Aorta (tissue), 5 donors: ENCODE measurements at regions not wholly inside any gene's neighbourhood (a gene's known extent, or its start where the extent isn't known, plus 50 kb on each side); places are given as distances from the start of the nearest gene placed in this dataset.

Experiments
- ATAC-seq: fragments of 200-7000 bp; cut with Tn5 transposase; one replicate; pipeline ENCODE4 v1.9.1; 2022; ENCODE audit warnings: moderate library complexity; ENCODE audit not compliant: low FRiP score
- DNase-seq, 2 donors: peaks; one replicate each; pipeline ENCODE4 v3.0.0-alpha.2; 2020
- H3K27ac ChIP-seq, 2 donors: one replicate each; pipeline ENCODE4 v1.5.1; 2013; ENCODE audit warnings: low read length in 2 of 2, mild to moderate bottlenecking in 2 of 2, moderate library complexity in 2 of 2, control low read depth in 1 of 2, inconsistent platforms in 1 of 2, low read depth in 1 of 2
- H3K27me3 ChIP-seq, 2 donors: one replicate each; pipeline ENCODE4 v1.6.1; 2013; ENCODE audit warnings: control low read depth in 1 of 2, low read length in 1 of 2, mild to moderate bottlenecking in 1 of 2, moderate library complexity in 1 of 2; ENCODE audit not compliant: insufficient read depth in 2 of 2, control insufficient read depth in 1 of 2
- H3K36me3 ChIP-seq, 2 donors: one replicate each; pipeline ENCODE4 v1.6.1; 2013; ENCODE audit warnings: control low read depth in 1 of 2, low read length in 1 of 2, mild to moderate bottlenecking in 1 of 2; ENCODE audit not compliant: insufficient read depth in 2 of 2, control insufficient read depth in 1 of 2
- H3K4me1 ChIP-seq, 2 donors: one replicate each; pipeline ENCODE4 v1.6.1; 2013; ENCODE audit warnings: low read length in 2 of 2, control low read depth in 1 of 2, mild to moderate bottlenecking in 1 of 2, moderate library complexity in 1 of 2; ENCODE audit not compliant: insufficient read depth in 2 of 2, control insufficient read depth in 1 of 2
- H3K4me3 ChIP-seq, 2 donors: one replicate each; pipeline ENCODE4 v1.5.1; 2013; ENCODE audit warnings: low read length in 2 of 2, control low read depth in 1 of 2, mild to moderate bottlenecking in 1 of 2
- H3K9me3 ChIP-seq: one replicate; pipeline ENCODE4 v1.6.1; 2013; ENCODE audit warnings: mild to moderate bottlenecking, low read length; ENCODE audit not compliant: control insufficient read depth
- WGBS, 2 donors: extraction: QIAGEN DNeasy Blood & Tissue Kit; methylation state at CpG; one replicate each; pipeline ENCODE4 v1.1.7; 2013; 5-methylcytosine and 5-hydroxymethylcytosine counted together
- intact Hi-C, 2 donors: fragments of 100-400 bp; cut with DNase I; formaldehyde crosslinking; loops; one replicate each; pipeline versions ENCODE4 v1.14.2 to v1.15.0; 2022
- donor health status: healthy with polysubstance abuse.
- donor health status: Bipolar disorder and iron deficiency.
- donor health status: DM: no; HTN: no; CAD: no.
- donor health status: DM: no; HTN: no; CAD: no.
- donor health status: DM: yes; HTN: yes; CAD: no.

- DNase-seq, result no peak
- 91 to 92% methylated on average over 4 of the region's 4 CpGs for WGBS, 2 donors
- Histone ChIP-seq H3K9me3 (peaks cover 1% of the 10 kb centered on the region), H3K4me1 (no peaks in the 10 kb centered on the region), H3K36me3 (no peaks in the 10 kb centered on the region), H3K27me3 (peaks cover 0 to 2% of the 10 kb centered on the region in 2 donors), H3K27ac (no peak overlapping the region), H3K4me3 (no peak overlapping the region)
- ATAC-seq, result no peak
- intact Hi-C loops, result no loop called here
Measured at GRCh38 chr9:84592918-84593317, 76.6 kb upstream of the NTRK2 start.

DNA sequence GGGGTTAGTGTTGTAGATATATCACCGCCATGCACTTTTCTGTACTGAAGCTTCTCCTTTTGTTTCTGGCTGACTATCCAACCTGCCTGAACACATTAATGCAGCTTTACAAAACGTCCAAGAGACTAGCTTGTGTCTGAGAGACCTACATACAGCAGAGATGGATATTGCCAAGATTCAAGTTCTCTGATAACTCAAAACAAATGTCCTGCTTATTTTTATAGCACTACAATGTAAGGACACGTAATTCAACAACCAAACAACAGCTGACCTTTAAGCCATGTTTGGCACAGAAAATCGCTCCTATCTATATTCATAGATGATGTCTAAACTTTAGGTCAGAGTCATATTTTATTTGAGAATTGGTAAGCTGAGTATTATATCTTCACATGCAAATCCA is 76.2 kb upstream of the NTRK2 start:
- Histone ChIP-seq H3K36me3 (no peaks in the 10 kb centered on the region), H3K4me3 (no peak overlapping the region), H3K27me3 (peaks cover 0 to 2% of the 10 kb centered on the region in 2 donors), H3K4me1 (no peaks in the 10 kb centered on the region), H3K27ac (no peak overlapping the region), H3K9me3 (peaks cover 1% of the 10 kb centered on the region)
- ATAC-seq (no peak), DNase-seq (no peak)
- 66 to 71% methylated on average over 4 of the region's 4 CpGs for WGBS, 2 donors
- intact Hi-C loops, result no loop called here

- H3K36me3 ChIP-seq, result no peaks in the 10 kb centered on the region
- no peak overlapping the region for H3K27ac ChIP-seq
- peaks cover 0 to 2% of the 10 kb centered on the region in 2 donors for H3K27me3 ChIP-seq
- H3K4me1 ChIP-seq, result no peaks in the 10 kb centered on the region
- no peak for ATAC-seq
- no peak for DNase-seq
- intact Hi-C loops, result no loop called here
- 41 to 46% methylated on average over 2 of the region's 2 CpGs for WGBS, 2 donors
- H3K9me3 ChIP-seq, result peaks cover 1% of the 10 kb centered on the region
- no peak overlapping the region for H3K4me3 ChIP-seq
Measured at GRCh38 chr9:84597131-84597530, 72.4 kb upstream of the NTRK2 start.

GRCh38 chr9:84598921-84599636 is 70.5 kb upstream of the NTRK2 start:
- ATAC-seq, result no peak

GRCh38 chr9:84600739-84601138 is 68.8 kb upstream of the NTRK2 start:
- no peaks in the 10 kb centered on the region for H3K4me1 ChIP-seq
- peaks cover 1% of the 10 kb centered on the region for H3K9me3 ChIP-seq
- DNase-seq (no peak), ATAC-seq (no peak)
- peaks cover 0 to 2% of the 10 kb centered on the region in 2 donors for H3K27me3 ChIP-seq
- intact Hi-C loops, result no loop called here
- no peaks in the 10 kb centered on the region for H3K36me3 ChIP-seq
- no peak overlapping the region for H3K4me3 ChIP-seq
- H3K27ac ChIP-seq, result no peak overlapping the region
- 43 to 47% methylated on average over 4 of the region's 4 CpGs for WGBS, 2 donors

More at GRCh38 chr9:84598921-84599636, 70.5 kb upstream of the NTRK2 start:
- Histone ChIP-seq H3K4me3 (no peak overlapping the region), H3K27me3 (peaks cover 0 to 2% of the 10 kb centered on the region in 2 donors), H3K4me1 (no peaks in the 10 kb centered on the region), H3K36me3 (no peaks in the 10 kb centered on the region), H3K9me3 (peaks cover 1% of the 10 kb centered on the region), H3K27ac (no peak overlapping the region)
- 70 to 71% methylated on average over 6 of the region's 6 CpGs for WGBS, 2 donors
- intact Hi-C loops, result no loop called here
- DNase-seq, result no peak

- intact Hi-C loops, result no loop called here
- no peaks in the 10 kb centered on the region for H3K27me3 ChIP-seq
- H3K27ac ChIP-seq, result no peak overlapping the region
- no peaks in the 10 kb centered on the region for H3K4me1 ChIP-seq
- H3K9me3 ChIP-seq, result no peaks in the 10 kb centered on the region
- no peak for DNase-seq
- H3K36me3 ChIP-seq, result no peaks in the 10 kb centered on the region
- H3K4me3 ChIP-seq, result no peak overlapping the region
- ATAC-seq, result no peak
Measured at GRCh38 chr9:84604223-84604622, 65.3 kb upstream of the NTRK2 start.

DNA sequence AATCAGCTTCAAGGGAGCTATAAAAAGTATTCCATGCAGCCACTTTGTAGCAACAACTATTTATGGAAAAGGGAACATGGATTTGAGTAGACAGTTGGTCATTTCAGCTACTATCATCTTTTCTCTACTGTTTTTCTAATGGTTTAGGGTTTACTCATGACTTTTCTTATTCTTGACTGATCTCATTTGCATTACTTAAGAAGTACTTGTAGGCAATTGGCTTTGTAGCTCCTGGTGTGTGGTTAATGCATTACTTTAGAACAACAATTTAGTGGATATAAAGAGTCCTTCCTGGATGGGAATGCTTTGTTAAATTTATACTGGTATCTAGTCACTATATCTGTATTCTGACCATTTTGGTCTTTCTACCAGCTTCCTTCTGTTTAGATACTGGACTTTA is 59.8 kb upstream of the NTRK2 start:
- intact Hi-C loops, result no loop called here
- H3K36me3 ChIP-seq, result no peaks in the 10 kb centered on the region
- no peak overlapping the region for H3K27ac ChIP-seq
- no peaks in the 10 kb centered on the region for H3K27me3 ChIP-seq
- H3K4me1 ChIP-seq, result no peaks in the 10 kb centered on the region
- no peak overlapping the region for H3K4me3 ChIP-seq
- DNase-seq, result no peak
- ATAC-seq, result no peak
- peaks cover 6% of the 10 kb centered on the region for H3K9me3 ChIP-seq

DNA sequence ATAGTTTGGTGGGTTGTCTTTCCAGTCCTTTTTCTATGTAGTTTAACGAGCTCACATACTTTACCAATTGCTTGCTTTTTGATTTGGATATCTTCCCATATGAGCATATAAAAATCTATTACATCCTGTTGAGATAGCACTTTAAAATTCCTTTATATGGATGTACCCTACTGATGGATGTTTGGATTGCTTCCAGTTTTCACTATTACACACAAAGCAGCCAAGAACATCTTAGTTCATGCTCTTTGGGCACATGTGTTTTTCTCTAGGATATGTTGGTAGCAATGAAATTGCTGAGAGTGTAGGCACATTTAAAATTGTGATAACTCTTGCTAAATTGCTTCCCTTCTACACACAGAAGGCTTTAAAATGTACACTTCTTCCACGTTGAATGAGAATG is 56.1 kb upstream of the NTRK2 start:
- ATAC-seq (no peak), DNase-seq (no peak)
- H3K27me3 ChIP-seq, result no peaks in the 10 kb centered on the region
- H3K9me3 ChIP-seq, result peaks cover 6% of the 10 kb centered on the region
- H3K27ac ChIP-seq, result no peak overlapping the region
- intact Hi-C loops, result no loop called here
- H3K4me1 ChIP-seq, result no peaks in the 10 kb centered on the region
- 69 to 81% methylated on average over 2 of the region's 2 CpGs for WGBS, 2 donors
- H3K36me3 ChIP-seq, result no peaks in the 10 kb centered on the region
- no peak overlapping the region for H3K4me3 ChIP-seq

DNA sequence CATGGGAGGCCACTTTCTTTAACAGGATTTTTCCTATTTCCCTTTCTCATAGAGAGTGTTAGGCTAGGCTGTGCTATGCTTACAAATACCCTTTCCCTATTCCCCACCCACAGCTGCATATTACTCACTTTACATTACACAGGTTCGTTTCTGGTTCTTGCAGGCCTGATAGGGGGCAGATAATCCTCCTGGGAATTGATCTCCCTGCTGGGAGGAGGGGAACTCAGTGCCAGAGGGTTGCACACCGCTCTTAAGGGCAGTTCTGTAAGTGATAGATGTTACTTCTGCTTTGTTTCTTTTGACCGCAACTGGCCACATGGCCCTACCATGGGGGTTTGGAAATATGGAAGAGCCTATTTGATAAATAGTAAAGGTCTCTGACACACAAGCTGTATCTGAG is 54.0 kb upstream of the NTRK2 start:
- intact Hi-C loops, result no loop called here
- Histone ChIP-seq H3K4me1 (no peaks in the 10 kb centered on the region), H3K4me3 (no peak overlapping the region), H3K27ac (no peak overlapping the region), H3K36me3 (no peaks in the 10 kb centered on the region), H3K9me3 (peaks cover 2% of the 10 kb centered on the region), H3K27me3 (no peaks in the 10 kb centered on the region)
- ATAC-seq, result no peak
- WGBS, 2 donors, result 66% methylated on average over 3 of the region's 3 CpGs
- no peak for DNase-seq
